ENCODE measurements at regions not wholly inside any gene's neighbourhood (a gene's known extent, or its start where the extent isn't known, plus 50 kb on each side); places are given as distances from the start of the nearest gene placed in this dataset.
"Not testable (repeated sequence)": the region's sequence is repeated elsewhere in the genome, so short reads cannot be mapped to it uniquely, and the experiment has no call there.

DNA sequence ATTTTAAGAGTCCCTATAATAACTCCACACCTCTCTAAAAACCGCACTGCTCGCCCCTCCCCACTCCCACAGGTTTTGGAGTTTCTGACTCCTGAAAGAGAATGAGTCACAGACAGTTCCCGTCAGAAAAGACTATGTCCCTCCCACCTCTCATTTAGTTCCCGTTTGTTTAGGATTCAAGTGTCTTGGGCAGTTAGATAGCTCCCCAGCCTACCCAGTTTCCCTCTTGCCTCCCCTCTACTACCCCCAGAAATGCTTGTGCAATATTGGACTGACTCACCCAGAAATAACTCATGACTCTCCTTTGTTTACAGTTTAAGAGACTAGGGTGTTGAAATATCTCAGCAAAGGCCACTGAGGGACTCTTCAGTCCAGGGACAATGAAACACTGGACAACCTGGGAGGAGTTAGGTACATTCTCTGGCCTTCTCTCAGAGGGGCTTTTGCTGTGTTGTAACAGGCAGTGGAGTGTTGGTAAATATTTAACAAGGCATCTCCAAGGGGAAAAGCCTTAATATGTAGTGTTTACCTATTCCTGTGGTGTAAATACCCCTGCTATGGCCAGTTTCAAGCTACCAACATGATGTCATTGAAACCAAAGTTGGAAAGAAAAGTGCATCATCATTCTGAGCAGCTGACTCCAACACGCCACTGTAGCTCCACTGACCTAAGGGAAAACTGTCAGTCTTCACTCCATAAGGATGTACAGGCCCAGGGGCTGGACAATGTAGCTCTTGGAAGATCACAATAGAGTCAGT is 96.1 kb upstream of the CHD2 start:
- no peak overlapping the region for H3K4me3 ChIP-seq (ENCODE audit: low read depth, low read length)
- TF ChIP-seq, protein P1, sequence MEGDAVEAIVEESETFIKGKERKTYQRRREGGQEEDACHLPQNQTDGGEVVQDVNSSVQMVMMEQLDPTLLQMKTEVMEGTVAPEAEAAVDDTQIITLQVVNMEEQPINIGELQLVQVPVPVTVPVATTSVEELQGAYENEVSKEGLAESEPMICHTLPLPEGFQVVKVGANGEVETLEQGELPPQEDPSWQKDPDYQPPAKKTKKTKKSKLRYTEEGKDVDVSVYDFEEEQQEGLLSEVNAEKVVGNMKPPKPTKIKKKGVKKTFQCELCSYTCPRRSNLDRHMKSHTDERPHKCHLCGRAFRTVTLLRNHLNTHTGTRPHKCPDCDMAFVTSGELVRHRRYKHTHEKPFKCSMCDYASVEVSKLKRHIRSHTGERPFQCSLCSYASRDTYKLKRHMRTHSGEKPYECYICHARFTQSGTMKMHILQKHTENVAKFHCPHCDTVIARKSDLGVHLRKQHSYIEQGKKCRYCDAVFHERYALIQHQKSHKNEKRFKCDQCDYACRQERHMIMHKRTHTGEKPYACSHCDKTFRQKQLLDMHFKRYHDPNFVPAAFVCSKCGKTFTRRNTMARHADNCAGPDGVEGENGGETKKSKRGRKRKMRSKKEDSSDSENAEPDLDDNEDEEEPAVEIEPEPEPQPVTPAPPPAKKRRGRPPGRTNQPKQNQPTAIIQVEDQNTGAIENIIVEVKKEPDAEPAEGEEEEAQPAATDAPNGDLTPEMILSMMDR (IDR thresholded peaks at IDR 0.05; ENCODE audit: insufficient read depth, low read depth, low read length, missing control alignments) = no peak
- peak; percentile 63 for DNase-seq (ENCODE audit: low read depth)

DNA sequence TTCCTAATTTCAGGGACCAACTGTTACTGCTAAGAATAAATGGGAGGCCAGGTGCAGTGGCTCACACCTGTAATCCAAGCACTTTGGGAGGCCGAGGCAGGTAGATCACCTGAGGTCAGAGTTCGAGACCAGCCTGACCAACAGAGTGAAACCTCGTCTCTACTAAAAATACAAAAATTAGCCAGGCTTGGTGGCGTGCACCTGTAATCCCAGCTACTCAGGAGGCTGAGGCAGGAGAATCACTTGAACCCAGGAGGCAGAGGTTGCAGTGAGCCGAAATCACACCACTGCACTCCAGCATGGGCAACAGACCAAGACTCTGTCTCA is 95.6 kb upstream of the CHD2 start:
- H3K4me3 ChIP-seq (ENCODE audit: low read depth, low read length); DNase-seq (ENCODE audit: low read depth): not testable (repeated sequence)

- H3K4me3 ChIP-seq (ENCODE audit: low read depth, low read length) = no peak overlapping the region
- TF ChIP-seq, protein P1 (IDR thresholded peaks at IDR 0.05; ENCODE audit: insufficient read depth, low read depth, low read length, missing control alignments) = no peak
- no peak for DNase-seq (ENCODE audit: low read depth)
These were observed 94.9 kb upstream of the CHD2 start for GRCh38 chr15:92805080-92805690.

DNA sequence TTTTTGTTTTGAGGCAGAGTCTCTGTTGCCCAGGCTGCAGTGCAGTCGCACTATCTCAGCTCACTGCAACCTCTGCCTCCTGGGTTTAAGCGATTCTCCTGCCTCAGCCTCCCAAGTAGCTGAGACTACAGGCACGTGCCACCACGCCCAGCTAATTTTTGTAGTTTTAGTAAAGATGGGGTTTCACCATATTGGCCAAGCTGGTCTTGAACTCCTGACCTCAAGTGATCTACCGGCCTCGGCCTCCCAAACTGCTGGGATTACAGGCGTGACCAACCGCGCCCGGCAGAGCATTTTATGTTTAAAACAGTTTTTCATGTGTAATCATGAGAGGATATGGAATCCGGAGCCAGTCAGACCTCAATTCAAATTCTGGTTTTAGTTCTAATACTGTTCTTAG is 94.0 kb upstream of the CHD2 start:
- H3K4me3 ChIP-seq (ENCODE audit: low read depth, low read length); DNase-seq (ENCODE audit: low read depth): not testable (repeated sequence)

DNA sequence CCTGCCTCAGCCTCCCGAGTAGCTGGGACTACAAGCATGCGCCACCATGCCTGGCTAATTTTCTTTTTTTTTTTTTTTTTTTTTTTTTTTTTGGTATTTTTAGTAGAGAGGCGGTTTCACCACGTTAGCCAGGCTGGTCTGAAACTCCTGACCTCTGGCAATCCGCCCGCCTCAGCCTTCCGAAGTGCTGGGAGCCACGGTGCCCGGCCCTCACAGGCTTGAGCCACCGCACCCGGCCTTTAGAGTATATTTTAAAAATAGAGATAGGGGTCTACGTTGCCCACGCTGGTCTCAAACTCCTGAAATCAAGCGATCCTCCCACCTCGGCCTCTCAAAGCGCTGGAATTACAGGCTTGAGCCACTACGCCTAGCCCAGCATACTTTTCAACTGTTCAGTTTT is 93.4 kb upstream of the CHD2 start:
- DNase-seq (ENCODE audit: low read depth) = no peak
- no peak overlapping the region for H3K4me3 ChIP-seq (ENCODE audit: low read depth, low read length)
- TF ChIP-seq, protein P1 (IDR thresholded peaks at IDR 0.05; ENCODE audit: insufficient read depth, low read depth, low read length, missing control alignments) = no peak

DNA sequence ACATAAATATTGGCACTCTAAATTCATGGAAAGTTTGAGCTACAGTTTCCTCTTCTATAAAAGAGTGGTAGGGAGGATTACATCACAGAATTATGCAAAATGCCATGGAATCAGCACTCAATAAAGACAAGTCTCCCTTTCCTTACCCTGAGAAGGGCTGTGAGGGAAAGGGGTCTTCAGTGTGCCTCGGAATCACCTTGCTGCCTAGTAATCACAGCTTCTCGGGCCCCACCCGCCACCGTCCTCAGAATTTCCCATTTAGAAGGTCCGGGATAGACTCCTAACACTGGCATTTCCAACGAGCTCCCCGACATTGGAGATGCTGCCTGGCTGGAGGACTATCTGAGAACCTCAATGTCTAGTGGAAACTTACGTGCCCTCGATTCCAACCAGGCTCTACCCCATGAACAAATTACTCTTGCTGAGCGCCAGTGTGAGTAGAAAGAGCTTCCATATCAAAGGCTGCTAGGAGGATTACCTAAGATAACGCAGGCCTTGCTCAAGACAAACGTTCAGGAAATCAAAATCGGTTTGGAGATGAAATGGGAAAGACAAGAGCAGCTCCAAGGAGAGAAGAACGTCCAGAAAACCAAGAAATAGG is 92.1 kb upstream of the CHD2 start:
- DNase-seq (ENCODE audit: low read depth) = peak; percentile 48
- TF ChIP-seq, protein P1 (IDR thresholded peaks at IDR 0.05; ENCODE audit: insufficient read depth, low read depth, low read length, missing control alignments) = no peak
- peak overlapping the region; percentile 92 for H3K4me3 ChIP-seq (ENCODE audit: low read depth, low read length)

DNA sequence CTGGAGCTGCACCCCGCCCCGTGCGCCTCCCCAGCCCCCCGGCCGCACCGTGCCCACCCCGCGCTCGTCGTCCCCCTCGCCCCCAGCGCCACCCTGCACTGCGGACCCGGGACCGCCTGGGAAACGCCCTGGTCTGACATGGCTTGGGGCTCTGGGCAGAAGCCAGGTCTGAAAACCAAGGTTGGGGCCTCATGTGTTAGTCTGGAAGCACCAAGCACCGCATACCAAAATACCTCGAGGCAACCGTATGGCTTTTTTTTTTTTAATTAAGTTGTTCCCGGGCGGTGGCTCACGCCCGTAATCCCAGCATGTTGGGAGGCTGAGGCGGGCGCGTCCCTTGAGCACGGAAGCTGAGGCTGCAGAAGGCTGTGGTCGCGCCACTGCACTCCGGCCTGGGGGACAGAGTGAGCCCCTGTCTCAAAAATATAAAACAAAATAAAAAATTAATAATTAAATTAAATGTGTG is 91.5 kb upstream of the CHD2 start:
- peak overlapping the region; percentile 92 for H3K4me3 ChIP-seq (ENCODE audit: low read depth, low read length)
- DNase-seq (ENCODE audit: low read depth) = no peak
- TF ChIP-seq, protein P1 (IDR thresholded peaks at IDR 0.05; ENCODE audit: insufficient read depth, low read depth, low read length, missing control alignments) = no peak

All from GM12865 (cell line).